ENCODE measurements at regions not wholly inside any gene's neighbourhood (a gene's known extent, or its start where the extent isn't known, plus 50 kb on each side); places are given as distances from the start of the nearest gene placed in this dataset.
"Not testable (repeated sequence)": the region's sequence is repeated elsewhere in the genome, so short reads cannot be mapped to it uniquely, and the experiment has no call there.

DNA sequence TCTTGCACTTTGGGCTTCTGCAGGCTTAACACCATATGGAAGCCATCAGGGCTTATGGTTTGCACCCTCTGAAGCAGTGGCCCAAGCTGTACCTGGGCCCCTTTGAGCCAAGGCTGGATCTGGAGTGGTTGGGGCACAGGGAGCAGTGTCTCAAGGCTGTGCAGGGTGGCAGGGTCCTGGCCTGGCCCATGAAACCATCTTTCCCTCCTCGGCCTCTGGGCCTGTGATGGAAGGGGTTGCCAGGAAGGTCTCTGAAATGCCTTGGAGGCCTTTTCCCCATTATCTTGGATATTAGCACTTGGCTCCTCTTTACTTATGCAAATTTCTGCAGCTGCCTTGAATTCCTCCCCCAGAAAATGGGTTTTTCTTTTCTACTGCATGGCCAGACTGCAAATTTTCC is 134.7 kb upstream of the USP9X start:
- DNase-seq (ENCODE audit: low read depth) = no peak

DNA sequence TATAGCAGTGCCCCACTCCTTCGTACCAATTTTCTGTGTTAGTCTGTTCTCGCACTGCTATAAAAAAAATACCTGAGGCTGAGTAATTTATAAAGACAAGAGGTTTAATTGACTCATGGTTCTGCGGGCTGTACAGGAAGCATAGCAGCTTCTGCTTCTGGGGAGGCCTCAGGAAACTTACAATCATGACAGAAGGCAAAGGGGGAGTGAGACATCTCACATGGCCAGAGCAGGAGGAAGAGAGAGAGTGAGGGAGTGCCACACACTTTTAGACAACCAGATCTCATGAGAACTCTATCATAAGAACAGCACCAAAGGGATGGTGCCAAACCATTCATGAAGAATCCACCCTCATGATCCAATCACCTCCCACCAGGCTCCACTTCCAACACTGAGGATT is 133.8 kb upstream of the USP9X start:
- not testable (repeated sequence) for DNase-seq (ENCODE audit: low read depth)

DNA sequence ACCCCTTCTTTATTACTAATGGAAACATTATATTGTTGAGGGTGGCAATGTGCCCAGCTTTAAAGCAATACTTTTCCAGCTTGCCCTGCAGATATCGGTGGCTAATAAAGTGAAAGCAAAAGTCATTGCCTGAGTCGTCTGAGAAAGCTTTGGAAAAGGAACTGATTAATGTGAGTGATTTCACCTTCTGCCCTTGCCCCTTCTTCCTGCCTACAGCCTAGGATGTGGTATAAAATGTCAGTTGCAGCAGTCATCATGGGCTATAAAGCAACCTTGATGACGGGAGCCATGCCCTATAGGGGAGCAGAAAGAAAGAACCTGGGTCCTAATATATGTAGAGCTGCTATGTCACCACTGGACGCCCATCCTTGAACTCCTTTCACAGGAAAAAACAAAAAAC is 132.4 kb upstream of the USP9X start:
- DNase-seq (ENCODE audit: low read depth) = peak; percentile 26

DNA sequence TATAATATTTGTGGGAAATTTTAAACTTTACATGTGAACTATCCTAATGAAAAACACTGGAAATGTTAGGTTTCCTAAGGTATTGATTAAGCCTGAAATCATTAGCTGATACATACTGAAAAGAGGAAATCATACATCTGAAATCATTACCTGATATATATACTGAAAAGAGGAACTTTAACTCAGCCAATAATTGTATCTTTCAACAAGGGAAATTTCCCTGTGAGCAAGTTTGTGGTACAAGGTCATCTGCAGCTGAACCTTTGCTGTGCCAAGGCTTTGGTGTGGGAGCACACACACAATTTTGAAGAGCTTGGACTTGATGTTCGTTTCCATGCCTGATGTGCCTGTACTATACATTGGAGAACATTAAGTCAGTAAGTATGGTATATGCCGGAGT is 131.9 kb upstream of the USP9X start:
- no peak for DNase-seq (ENCODE audit: low read depth)

DNA sequence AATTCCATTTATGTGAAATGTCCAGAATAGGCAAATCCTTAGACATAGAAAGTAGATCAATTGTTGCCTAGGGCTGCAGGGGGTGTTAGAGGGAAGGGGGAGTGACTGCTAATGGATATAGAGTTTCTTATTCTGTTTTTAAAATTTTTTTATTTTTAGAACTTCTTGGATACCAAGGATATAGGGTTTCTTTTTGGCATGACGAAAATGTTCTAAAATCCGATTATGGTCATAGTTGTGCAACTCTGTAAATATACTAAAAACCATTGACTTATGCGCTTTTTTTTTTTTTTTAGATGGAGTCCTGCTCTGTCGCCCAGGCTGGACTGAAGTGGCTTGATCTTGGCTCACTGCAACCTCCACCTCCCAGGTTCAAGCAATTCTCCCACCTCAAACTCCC is 125.2 kb upstream of the USP9X start:
- peak; percentile 80 for DNase-seq (ENCODE audit: low read depth)

DNA sequence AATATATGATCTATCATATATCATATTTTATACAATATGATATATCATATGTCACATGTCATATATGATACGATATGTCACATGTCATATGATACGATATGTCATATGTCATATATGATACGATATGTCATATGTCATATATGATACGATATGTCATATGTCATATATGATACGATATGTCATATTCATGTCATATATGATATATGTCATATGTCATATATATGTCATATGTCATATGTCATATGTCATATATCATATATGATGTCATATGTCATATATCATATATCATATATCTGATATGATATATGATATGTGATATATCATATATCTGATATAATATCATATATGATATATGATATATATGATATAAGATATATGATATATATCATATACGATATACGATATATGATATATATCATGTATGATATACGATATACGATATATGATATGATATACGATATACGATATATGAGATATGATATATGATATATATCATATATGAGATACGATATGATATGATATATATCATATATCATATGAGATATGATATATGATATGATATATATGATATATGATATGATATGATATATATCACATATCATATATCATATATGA is 122.3 kb upstream of the USP9X start:
- DNase-seq (ENCODE audit: low read depth) = no peak

DNA sequence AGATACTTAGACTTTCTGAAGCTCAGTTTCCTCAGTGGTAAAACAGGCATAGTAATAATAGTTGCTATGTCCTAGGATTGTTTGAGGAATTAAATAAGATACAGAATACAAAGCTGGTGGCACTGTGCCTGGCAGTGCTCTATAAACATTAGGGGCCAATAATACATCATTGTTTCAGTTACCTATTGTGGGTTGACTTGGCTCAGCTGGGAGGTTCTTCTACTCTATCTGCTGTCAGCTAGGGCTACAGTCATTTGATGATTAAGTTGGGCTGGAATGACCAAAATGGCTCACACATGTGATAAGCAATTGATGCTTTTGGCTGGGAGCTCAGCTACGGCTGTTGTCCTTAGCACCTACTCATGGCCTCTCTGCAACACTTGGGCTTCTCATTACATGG is 121.2 kb upstream of the USP9X start:
- no peak for DNase-seq (ENCODE audit: low read depth)

DNA sequence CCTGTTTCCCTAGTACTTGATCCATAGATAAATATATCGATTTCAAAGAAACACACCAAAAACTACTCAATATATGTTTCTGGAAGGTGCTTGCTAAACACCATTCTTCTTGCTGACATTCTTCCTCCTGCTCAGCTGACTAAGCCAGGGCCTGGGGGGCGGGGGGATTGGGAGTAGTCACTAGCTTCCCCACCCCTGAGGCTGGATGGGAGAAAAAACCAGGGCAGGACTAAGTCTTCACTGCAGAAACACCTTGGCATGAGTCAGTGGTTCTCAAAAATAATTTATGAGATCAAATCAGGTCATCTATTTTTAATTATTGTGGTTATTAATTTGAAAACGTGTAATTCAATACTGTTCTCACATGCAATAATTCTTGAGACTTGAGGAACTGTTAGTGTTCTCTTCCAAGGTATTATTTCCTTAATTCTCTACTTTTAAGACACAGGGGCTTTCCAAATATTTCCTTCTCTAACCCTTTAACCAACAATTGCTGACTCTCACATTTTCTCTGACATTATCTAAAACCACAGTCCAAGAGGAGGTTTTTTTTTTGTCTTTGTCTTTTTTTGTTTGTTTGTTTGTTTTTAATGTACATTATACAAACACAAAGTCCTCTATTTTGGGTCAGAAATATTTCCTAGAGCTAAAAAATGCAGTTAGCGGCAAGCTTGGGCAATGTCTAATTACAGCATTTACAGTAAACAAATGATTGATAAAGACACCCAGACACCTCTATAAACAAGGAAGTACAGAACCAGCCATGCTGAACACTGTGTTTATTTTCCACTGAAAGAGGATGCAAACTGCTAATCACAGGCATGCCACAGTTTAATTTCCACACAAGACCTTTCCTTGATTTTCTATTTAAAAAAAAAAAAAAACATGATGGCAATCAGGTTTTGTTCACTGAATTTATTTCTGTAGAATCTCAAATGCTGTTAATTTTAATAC is 120.3 kb upstream of the USP9X start:
- no peak for DNase-seq (ENCODE audit: low read depth)

DNA sequence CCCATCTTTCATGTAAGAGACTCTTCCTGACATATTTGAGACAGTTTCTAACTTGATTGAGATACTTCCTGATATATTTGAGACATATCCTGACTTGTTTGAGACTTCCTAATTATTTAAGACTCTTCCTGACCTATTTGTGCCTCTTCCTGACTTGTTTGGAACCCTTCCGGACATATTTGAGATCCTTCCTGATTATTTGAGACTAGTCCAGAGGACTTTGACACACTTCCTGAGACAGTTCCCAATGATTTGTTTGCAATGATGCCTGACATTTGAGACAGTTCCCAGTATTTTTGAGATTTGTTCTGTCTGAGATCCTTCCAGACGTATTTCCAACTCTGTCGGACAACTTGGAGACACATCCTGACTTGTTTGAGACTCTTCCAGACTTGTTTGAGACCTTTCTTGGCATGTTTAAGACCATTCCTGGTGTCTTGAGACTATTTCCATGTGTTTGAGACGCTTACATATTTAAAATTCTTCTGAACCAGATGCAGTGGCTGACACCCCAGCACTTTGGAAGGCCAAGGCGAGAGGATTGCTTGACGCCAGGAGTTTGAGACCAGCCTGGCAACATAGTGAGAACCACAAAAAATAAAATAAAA is 118.9 kb upstream of the USP9X start:
- no peak for DNase-seq (ENCODE audit: low read depth)

DNA sequence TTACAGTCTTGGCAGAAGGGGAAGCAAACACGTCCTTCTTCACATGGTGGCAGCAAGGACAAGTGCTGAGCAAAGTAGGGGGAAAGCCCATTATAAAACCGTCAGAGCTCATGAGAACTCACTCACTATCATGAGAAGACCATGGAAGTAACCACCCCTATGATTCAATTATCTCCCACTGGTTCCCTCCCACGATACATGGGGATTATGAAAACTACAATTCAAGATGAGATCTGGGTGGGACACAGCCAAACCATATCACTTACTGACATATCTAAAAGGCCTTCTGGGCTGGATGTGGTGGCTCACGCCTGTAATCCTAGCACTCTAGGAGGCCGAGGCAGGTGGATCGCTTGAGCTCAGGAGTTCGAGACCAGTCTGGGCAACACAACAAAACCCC is 117.1 kb upstream of the USP9X start:
- DNase-seq (ENCODE audit: low read depth) = no peak

DNA sequence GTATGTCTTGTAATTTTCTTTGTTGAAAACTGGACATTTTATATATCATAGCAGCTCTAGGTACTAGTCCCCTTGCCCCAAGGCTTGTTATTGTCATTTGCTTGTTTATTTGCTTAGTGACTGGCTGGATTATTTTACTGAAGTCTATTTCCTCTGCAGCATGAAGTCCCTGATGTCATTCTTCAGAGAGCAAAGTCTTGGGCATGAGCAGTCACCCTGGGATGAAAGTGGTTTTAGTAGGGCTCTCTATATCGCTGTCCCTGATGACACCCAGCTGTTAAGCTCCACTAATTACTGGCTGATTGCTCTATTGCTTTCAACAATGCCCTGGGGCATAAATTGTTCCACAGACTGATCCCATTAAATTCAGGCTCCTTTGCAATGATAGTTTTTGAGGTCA is 113.5 kb upstream of the USP9X start:
- no peak for DNase-seq (ENCODE audit: low read depth)

DNA sequence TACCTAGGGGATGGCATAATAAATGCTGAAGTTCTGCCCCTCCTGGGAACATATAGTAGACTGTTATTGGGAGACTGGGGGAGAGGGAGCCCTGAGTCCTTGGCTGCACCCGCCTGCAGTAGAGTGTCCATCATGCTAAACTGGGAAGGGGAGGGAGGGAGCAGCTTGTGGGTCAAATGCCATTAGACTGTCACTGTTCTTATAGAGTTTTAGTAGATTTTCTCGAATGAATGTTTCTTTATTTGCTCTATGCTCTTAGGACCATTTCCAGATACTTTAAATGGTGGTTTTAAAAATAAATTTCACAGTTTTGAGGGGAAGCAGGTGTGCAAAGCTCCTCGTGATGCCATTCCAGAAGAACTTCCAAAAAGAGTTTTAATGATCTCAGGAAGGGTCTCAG is 111.6 kb upstream of the USP9X start:
- no peak for DNase-seq (ENCODE audit: low read depth)

DNA sequence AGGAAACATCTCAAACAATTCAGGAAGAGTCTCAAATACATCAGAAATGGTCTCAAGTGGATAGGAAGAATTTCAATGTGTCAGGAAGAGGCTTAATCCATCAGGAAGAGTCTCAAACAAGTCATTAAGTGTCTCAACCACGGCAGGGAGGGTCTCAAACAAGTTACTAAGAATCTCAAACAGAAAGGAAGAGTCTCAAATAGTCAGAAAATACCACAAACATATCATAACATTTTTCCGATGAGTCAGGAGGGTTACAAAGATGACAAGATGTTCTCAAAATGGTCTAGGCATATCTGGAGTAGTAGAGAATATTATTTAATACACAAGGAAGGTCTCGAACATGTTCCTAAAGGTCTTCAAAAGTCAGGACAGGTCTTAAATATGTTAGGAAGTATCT is 109.3 kb upstream of the USP9X start:
- DNase-seq (ENCODE audit: low read depth) = no peak

DNA sequence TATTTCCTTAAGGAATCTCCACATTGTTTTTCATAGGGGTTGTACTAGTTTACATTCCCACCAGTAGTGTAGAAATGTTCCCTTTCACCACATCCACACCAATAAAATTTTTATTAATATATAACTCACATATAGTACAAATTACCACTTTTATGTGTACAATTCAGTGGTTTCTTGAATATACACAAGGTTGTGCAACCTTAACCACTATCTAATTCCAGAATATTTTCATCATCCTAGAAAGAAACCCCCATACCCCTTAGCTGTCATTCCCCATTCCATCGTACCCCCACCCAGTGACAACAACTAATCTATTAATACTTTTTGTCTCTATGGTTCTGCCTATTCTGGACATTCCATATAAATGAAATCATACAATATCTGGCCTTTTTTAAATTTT is 108.3 kb upstream of the USP9X start:
- no peak for DNase-seq (ENCODE audit: low read depth)

DNA sequence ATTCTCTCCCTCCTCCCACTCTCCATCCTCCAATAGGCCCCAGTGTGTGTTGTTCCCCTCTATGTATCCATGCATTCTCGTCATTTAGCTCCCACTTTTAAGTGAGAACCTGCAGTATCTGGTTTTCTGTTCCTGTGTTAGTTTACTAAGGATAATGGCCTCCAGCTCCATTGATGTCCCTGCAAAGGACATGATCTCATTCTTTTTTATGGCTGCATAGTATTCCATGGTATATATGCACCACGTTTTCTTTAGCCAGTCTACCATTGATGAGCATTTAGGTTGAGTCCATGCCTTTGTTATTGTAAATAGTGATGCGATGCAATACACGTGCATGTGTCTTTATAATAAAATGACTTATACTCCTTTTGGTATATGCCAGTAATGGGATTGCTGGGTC is 100.3 kb upstream of the USP9X start:
- no peak for DNase-seq (ENCODE audit: low read depth)

DNA sequence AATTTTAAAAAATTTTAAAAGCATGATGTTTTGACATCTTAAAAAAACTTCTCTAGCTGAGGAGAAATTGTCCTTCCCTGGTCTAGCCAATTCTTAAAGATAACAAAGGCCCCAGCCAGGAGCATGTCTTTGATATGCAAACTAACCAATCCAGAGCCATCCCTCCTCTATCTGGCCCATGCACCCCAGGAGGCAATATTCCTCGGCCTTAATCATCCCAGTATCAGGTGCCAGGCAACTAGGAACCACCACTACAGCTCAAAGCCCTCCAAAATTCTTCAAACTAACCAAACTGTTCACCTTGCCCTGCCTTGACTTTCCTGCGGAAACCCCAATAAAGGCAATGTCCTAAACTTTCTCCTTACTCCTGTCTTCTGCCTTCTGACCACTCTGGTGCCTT is 97.8 kb upstream of the USP9X start:
- no peak for DNase-seq (ENCODE audit: low read depth)

DNA sequence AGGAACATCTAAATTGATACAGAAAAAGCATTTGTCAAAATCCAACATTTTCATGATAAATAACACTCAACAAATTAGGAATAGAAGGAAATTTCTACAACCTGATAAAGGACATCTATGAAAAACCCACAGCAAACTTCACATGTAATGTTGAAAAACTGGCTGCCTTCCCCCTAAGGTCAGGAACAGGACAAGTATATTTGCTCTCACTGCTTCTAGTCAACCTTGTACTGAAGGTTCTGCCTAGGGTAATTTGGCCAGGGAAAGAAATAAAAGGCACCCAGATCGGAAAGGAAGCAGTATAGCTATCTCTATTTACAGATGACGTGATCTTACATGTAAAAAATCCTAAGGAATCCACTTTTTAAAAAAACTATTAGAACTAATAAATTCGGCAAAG is 97.1 kb upstream of the USP9X start:
- no peak for DNase-seq (ENCODE audit: low read depth)

DNA sequence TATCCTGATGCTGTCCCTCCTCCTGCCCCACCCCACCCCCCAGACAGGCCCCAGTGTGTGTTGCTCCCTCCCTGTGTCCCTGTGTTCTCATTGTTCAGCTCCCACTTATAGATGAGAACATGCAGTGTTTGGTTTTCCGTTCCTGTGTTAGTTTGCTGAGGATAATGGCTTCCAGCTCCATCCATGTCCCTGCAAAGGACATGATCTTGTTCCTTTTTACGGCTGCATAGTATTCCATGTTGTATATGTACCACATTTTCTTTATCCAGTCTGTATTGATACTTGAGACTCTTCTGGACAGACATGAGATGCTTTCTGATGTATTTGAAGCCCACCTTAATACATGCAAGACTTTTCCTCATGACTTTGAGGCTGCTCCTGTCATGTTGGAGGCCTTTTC is 91.8 kb upstream of the USP9X start:
- not testable (repeated sequence) for DNase-seq (ENCODE audit: low read depth)

DNA sequence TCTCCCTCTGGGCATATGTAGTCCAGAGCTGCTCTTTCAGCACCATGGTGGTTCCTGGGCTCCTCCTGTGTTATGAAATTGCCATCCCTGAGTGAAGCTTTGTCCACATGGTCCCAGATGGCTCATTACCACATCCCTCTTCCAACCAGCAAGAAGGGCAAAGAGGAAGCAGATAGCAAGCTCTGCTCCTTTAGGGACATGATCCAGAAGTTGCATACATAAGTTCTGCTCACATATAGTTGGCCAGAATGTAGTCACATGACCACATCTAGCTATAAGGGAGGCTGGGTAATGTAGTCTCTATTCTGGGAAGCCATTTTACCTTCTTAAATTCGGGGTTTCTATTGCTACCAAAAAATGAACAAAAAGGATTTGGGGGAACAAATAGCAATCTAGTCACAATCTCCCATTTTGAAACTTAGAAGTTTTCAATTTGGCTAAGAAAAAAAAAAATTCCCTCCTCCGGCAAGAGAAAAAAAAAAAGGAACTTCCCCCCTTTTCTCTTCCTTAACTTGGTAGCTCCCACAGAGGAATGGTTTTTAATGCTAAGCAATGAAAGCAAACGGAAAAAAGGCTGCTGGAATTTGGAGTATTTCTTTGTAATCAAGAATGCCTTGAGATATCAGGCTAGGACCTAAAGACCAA is 88.2 kb upstream of the USP9X start:
- DNase-seq (ENCODE audit: low read depth) = peak; percentile 84

DNA sequence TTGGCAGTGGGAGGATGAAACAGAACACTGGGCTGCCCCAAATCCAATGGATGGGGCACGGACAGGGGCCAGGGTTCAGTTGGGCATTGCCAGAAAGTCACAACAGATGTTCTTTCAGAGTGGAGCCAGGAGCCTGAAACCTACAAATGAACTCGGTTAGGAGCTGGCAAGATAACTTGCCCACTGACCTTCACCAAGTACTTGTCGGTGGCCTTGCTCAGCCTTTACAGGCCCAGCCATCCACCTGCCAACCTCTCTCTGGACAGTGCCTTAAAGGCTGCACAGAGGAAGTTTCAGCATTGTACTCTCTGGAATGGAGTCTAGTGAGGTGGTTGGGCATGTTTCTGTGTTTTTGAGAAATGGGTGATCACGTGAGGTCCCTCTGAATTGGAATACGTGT is 87.1 kb upstream of the USP9X start:
- no peak for DNase-seq (ENCODE audit: low read depth)

DNA sequence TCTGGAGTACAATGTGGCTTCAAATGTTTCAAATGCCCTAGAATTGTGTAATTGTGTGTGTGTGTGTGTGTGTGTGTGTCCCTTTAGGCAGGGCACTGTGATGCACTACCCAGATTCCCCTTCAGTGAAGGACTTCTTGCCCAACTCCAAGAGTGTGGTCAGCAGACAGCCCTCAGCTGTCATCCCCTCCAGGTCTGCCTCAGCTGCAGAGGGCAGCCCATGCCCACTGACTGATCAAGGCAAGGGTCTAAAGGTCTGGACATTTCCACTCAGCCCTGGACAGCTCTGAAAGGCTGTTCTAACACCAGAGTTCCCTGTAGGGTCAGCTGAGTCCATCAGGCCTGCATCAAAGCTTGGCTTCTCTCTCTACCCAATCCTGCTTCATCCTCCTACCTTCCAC is 83.9 kb upstream of the USP9X start:
- DNase-seq (ENCODE audit: low read depth) = peak; percentile 1

DNA sequence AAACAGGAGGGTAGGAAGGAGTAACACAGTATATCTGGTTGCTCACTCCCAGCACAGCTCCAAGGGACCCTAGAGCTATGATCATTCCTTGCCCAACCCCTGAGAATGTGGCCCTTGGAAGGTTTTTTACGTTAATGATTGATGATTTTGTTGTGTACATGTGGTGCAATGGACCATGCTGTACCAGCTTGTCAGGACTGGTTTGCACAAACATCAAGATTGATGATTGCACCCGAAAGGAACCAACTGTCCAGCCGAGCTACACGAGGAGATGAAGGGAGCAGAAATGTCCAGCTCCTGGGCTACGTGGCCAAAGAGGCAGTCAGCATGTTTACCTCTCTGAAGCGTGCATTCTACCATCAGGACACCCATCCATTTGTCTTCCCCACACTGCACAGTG is 83.2 kb upstream of the USP9X start:
- DNase-seq (ENCODE audit: low read depth) = no peak
